H9 (cell line): ENCODE measurements at regions not wholly inside any gene's neighbourhood (a gene's known extent, or its start where the extent isn't known, plus 50 kb on each side); places are given as distances from the start of the nearest gene placed in this dataset.

Source experiments
- DNase-seq: peaks from one replicate; pipeline ENCODE4 v3.0.0-alpha.2; 2017
- H2AFZ ChIP-seq: one replicate; pipeline ENCODE4 v1.6.1; 2013; ENCODE audit warnings: mild to moderate bottlenecking, low read length, control low read depth, moderate library complexity
- H2AK5ac ChIP-seq: 2 replicates; pipeline ENCODE4 v1.6.1; 2013; ENCODE audit warnings: low read length, control low read depth, mixed read lengths; ENCODE audit not compliant: insufficient read length
- H2BK120ac ChIP-seq: one replicate; pipeline ENCODE4 v1.6.1; 2013; ENCODE audit warnings: low read depth, mild to moderate bottlenecking, low read length, control low read depth, inconsistent platforms; ENCODE audit not compliant: poor library complexity, severe bottlenecking
- H2BK12ac ChIP-seq: 2 replicates; pipeline ENCODE4 v1.6.1; 2013; ENCODE audit warnings: low read length, control low read depth, mixed read lengths, low read depth; ENCODE audit not compliant: insufficient read length
- H2BK15ac ChIP-seq: 2 replicates; pipeline ENCODE4 v1.6.1; 2013; ENCODE audit warnings: low read depth, low read length, control low read depth
- H2BK20ac ChIP-seq: one replicate; pipeline ENCODE4 v1.6.1; 2013; ENCODE audit warnings: low read depth, mild to moderate bottlenecking, low read length, control low read depth, inconsistent platforms; ENCODE audit not compliant: poor library complexity, severe bottlenecking
- H2BK5ac ChIP-seq: 2 replicates; pipeline ENCODE4 v1.6.1; 2013; ENCODE audit warnings: low read length, control low read depth, mixed read lengths; ENCODE audit not compliant: insufficient read length
- H3K14ac ChIP-seq: 2 replicates; pipeline ENCODE4 v1.6.1; 2013; ENCODE audit warnings: low read length, control low read depth; ENCODE audit not compliant: insufficient read depth
- H3K18ac ChIP-seq: 2 replicates; pipeline ENCODE4 v1.6.1; 2013; ENCODE audit warnings: low read depth, mild to moderate bottlenecking, mixed read lengths, low read length, control low read depth; ENCODE audit not compliant: insufficient read length
- H3K23ac ChIP-seq: 2 replicates; pipeline ENCODE4 v1.6.1; 2013; ENCODE audit warnings: low read length, control low read depth, mixed read lengths, low read depth; ENCODE audit not compliant: insufficient read length
- H3K23me2 ChIP-seq: 2 replicates; pipeline ENCODE4 v1.6.1; 2013; ENCODE audit warnings: low read depth, mild to moderate bottlenecking, mixed read lengths, low read length, control low read depth; ENCODE audit not compliant: insufficient read length, poor library complexity, severe bottlenecking
- H3K27ac ChIP-seq: 2 replicates; pipeline ENCODE4 v1.5.1; 2013; ENCODE audit warnings: low read length, control low read depth, mixed read lengths, low read depth; ENCODE audit not compliant: insufficient read length
- H3K27me3 ChIP-seq: 2 replicates; pipeline ENCODE4 v1.6.1; 2013; ENCODE audit warnings: low read length, control low read depth, inconsistent platforms; ENCODE audit not compliant: insufficient read depth
- H3K4ac ChIP-seq: 2 replicates; pipeline ENCODE4 v1.6.1; 2013; ENCODE audit warnings: low read depth, mild to moderate bottlenecking, control low read depth, inconsistent platforms, low read length, moderate library complexity
- H3K4me1 ChIP-seq: 2 replicates; pipeline ENCODE4 v1.6.1; 2013; ENCODE audit warnings: low read length, control low read depth, inconsistent platforms; ENCODE audit not compliant: insufficient read depth
- H3K4me2 ChIP-seq: 2 replicates; pipeline ENCODE4 v1.6.1; 2013; ENCODE audit warnings: low read length, control low read depth, mixed read lengths; ENCODE audit not compliant: insufficient read length, insufficient read depth
- H3K56ac ChIP-seq: 2 replicates; pipeline ENCODE4 v1.6.1; 2013; ENCODE audit warnings: low read depth, mild to moderate bottlenecking, mixed read lengths, low read length, control low read depth; ENCODE audit not compliant: insufficient read length
- H3K79me1 ChIP-seq: 2 replicates; pipeline ENCODE4 v1.6.1; 2013; ENCODE audit warnings: low read depth, mild to moderate bottlenecking, moderate library complexity, low read length, control low read depth, inconsistent platforms; ENCODE audit not compliant: insufficient read depth, poor library complexity, severe bottlenecking
- H3K79me2 ChIP-seq: 2 replicates; pipeline ENCODE4 v1.6.1; 2013; ENCODE audit warnings: low read length, control low read depth, inconsistent platforms; ENCODE audit not compliant: insufficient read depth
- H3K9ac ChIP-seq: 2 replicates; pipeline ENCODE4 v1.6.1; 2013; ENCODE audit warnings: low read length, control low read depth, mixed read lengths; ENCODE audit not compliant: insufficient read length; ENCODE audit errors: extremely low read depth
- H3K9me3 ChIP-seq: one replicate; pipeline ENCODE4 v1.6.1; 2013; ENCODE audit warnings: low read depth, low read length, inconsistent platforms; ENCODE audit not compliant: control insufficient read depth
- H3T11ph ChIP-seq: one replicate; pipeline ENCODE4 v1.6.1; 2013; ENCODE audit warnings: mild to moderate bottlenecking, low read length, control low read depth, inconsistent platforms
- H4K20me1 ChIP-seq: one replicate; pipeline ENCODE4 v1.6.1; 2013; ENCODE audit not compliant: control insufficient read depth, insufficient read length, insufficient read depth
- H4K5ac ChIP-seq: 2 replicates; pipeline ENCODE4 v1.6.1; 2013; ENCODE audit warnings: low read depth, mild to moderate bottlenecking, mixed read lengths, low read length, control low read depth; ENCODE audit not compliant: insufficient read length
- H4K8ac ChIP-seq: replicated peaks from 2 replicates; pipeline ENCODE4 v1.6.1; 2013; ENCODE audit warnings: low read length, control low read depth, mixed read lengths, low read depth; ENCODE audit not compliant: insufficient read length
- H4K91ac ChIP-seq: 2 replicates; pipeline ENCODE4 v1.6.1; 2013; ENCODE audit warnings: low read depth, mild to moderate bottlenecking, moderate library complexity, mixed read lengths, low read length, control low read depth; ENCODE audit not compliant: insufficient read length
- H3K27ac Mint-ChIP-seq, 3 experiments: 2 replicates in 2 of 3; 3 replicates in 1 of 3; pipeline ENCODE4 v1.8.0; 2020 to 2021; ENCODE audit warnings: mixed read lengths in 3 of 3, mild to moderate bottlenecking in 1 of 3, moderate library complexity in 1 of 3
- H3K27me3 Mint-ChIP-seq: 2 replicates; pipeline ENCODE4 v1.8.0; 2021; ENCODE audit warnings: low read depth, mild to moderate bottlenecking, moderate library complexity, mixed read lengths
- H3K36me3 Mint-ChIP-seq, 3 experiments: 2 replicates in 2 of 3; 3 replicates in 1 of 3; pipeline ENCODE4 v1.8.0; 2020 to 2021; ENCODE audit warnings: low read depth in 3 of 3, mixed read lengths in 3 of 3; ENCODE audit not compliant: insufficient read depth in 1 of 3
- H3K4me1 Mint-ChIP-seq, 2 experiments: 2 replicates each; pipeline ENCODE4 v1.8.0; 2020; ENCODE audit warnings: mixed read lengths in 2 of 2
- H3K4me3 Mint-ChIP-seq, 2 experiments: 2 replicates in 1 of 2; 3 replicates in 1 of 2; pipeline ENCODE4 v1.8.0; 2020 to 2021; ENCODE audit warnings: mild to moderate bottlenecking in 2 of 2, mixed read lengths in 2 of 2, moderate library complexity in 1 of 2
- H3K9me3 Mint-ChIP-seq, 2 experiments: 2 replicates in 1 of 2; 3 replicates in 1 of 2; pipeline ENCODE4 v1.8.0; 2020; ENCODE audit warnings: mild to moderate bottlenecking in 2 of 2, mixed read lengths in 2 of 2, moderate library complexity in 1 of 2
- WGBS: extraction: QIAGEN DNeasy Blood & Tissue Kit; methylation state at CpG from one replicate; pipeline ENCODE4 v1.1.7; 2013; ENCODE audit warnings: missing lambda C conversion rate, low lambda C conversion rate, mixed read lengths; ENCODE audit not compliant: insufficient read length; ENCODE audit errors: extremely low coverage; 5-methylcytosine and 5-hydroxymethylcytosine counted together
- TF ChIP-seq, protein P1 (sequence below): fragments of 200-600 bp; sonication (generic); conservative IDR thresholded peaks from 3 replicates; pipeline ENCODE4 v1.8.0; 2021; ENCODE audit warnings: antibody characterized with exemption, mild to moderate bottlenecking

DNA sequence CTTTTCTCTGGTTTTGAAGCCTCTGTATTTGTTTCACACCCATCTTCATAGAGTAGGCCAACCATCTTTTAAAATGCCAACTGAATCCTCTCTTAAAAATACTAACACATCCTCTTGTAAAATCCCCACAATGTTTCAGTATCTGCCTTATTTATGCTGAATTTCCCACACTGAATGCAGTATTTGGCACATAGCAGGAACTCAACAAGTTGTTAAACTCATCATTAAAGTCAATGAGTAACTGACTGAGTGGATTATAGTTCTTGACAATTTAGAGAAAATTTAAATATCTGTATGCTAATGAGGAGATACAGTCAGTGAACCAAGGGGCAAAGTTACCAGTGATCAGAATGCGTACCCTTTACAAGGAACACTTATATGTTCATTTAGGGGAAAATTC lies 505.5 kb upstream of the PCDH9 start:
- H3K56ac ChIP-seq, result no peak overlapping the region
- no peaks in the 10 kb centered on the region for H3K27me3 Mint-ChIP-seq
- H3K36me3 Mint-ChIP-seq, result peaks cover 0 to 4% (median 0%) of the 10 kb centered on the region in 3 experiments; a peak in 1 of 7 replicates
- peaks cover 2% of the 10 kb centered on the region; the same call in 1 of the 2 replicates for H3K4me1 ChIP-seq
- no peak overlapping the region for H3T11ph ChIP-seq
- no peak overlapping the region for H4K8ac ChIP-seq
- peak overlapping the region in 1 of 2 experiments; percentile 47; a peak in 3 of 5 replicates for H3K4me3 Mint-ChIP-seq
- no peaks in the 10 kb centered on the region for H3K27me3 ChIP-seq
- peak overlapping the region; percentile 36 to 91 (median 79) for H3K27ac Mint-ChIP-seq
- peaks cover 35 to 39% of the 10 kb centered on the region in 2 experiments for H3K4me1 Mint-ChIP-seq
- no peak overlapping the region for H4K91ac ChIP-seq
- no peak overlapping the region for H3K23ac ChIP-seq
- no peak overlapping the region for H3K18ac ChIP-seq
- H3K9me3 Mint-ChIP-seq, result no peaks in the 10 kb centered on the region
- no peak overlapping the region for H2BK120ac ChIP-seq
- no peak overlapping the region for H3K4me2 ChIP-seq
- H3K14ac ChIP-seq, result no peak overlapping the region
- TF ChIP-seq, protein P1, sequence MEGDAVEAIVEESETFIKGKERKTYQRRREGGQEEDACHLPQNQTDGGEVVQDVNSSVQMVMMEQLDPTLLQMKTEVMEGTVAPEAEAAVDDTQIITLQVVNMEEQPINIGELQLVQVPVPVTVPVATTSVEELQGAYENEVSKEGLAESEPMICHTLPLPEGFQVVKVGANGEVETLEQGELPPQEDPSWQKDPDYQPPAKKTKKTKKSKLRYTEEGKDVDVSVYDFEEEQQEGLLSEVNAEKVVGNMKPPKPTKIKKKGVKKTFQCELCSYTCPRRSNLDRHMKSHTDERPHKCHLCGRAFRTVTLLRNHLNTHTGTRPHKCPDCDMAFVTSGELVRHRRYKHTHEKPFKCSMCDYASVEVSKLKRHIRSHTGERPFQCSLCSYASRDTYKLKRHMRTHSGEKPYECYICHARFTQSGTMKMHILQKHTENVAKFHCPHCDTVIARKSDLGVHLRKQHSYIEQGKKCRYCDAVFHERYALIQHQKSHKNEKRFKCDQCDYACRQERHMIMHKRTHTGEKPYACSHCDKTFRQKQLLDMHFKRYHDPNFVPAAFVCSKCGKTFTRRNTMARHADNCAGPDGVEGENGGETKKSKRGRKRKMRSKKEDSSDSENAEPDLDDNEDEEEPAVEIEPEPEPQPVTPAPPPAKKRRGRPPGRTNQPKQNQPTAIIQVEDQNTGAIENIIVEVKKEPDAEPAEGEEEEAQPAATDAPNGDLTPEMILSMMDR, result no peak
- no peak overlapping the region for H2AK5ac ChIP-seq
- no peak overlapping the region for H2BK5ac ChIP-seq
- no peak for DNase-seq
- WGBS, result no CpG with 5 or more reads among the region's 1 CpG
- H3K23me2 ChIP-seq, result no peaks in the 10 kb centered on the region
- no peaks in the 10 kb centered on the region for H3K9me3 ChIP-seq
- no peaks in the 10 kb centered on the region for H4K20me1 ChIP-seq
- H3K27ac ChIP-seq, result no peak overlapping the region
- H3K79me2 ChIP-seq, result no peaks in the 10 kb centered on the region
- no peak overlapping the region for H3K4ac ChIP-seq
- H4K5ac ChIP-seq, result no peak overlapping the region
- H2BK15ac ChIP-seq, result no peak overlapping the region
- no peak overlapping the region for H2BK12ac ChIP-seq
- H2BK20ac ChIP-seq, result no peak overlapping the region
- no peak overlapping the region for H3K9ac ChIP-seq
- no peak overlapping the region for H2AFZ ChIP-seq
- H3K79me1 ChIP-seq, result no peaks in the 10 kb centered on the region
